ENCODE measurements at regions not wholly inside any gene's neighbourhood (a gene's known extent, or its start where the extent isn't known, plus 50 kb on each side); places are given as distances from the start of the nearest gene placed in this dataset.

- no peaks in the 10 kb centered on the region for H3K27me3 ChIP-seq (replicated peaks; ENCODE audit: insufficient read depth, low read length)
- H3K4me3 ChIP-seq (ENCODE audit: low read length): no peak overlapping the region
- no peaks in the 10 kb centered on the region for H3F3A ChIP-seq (ENCODE audit: insufficient read depth, low read length)
- H3K79me2 ChIP-seq (ENCODE audit: low read length): no peaks in the 10 kb centered on the region
- H3K9me3 ChIP-seq (replicated peaks; ENCODE audit: insufficient read depth, low read length): no peaks in the 10 kb centered on the region
- no peak overlapping the region for H3K9ac ChIP-seq (ENCODE audit: low read length)
- DNase-seq: no peak
- TF ChIP-seq EZH2 (optimal IDR thresholded peaks at IDR 0.05; ENCODE audit: low read depth, low read length) (no peak), CTCF (IDR thresholded peaks at IDR 0.05; ENCODE audit: low read length) (no peak), EZH2phosphoT487 (IDR thresholded peaks at IDR 0.05; ENCODE audit: low read length) (no peak)
- no peak overlapping the region for H3K27ac ChIP-seq (ENCODE audit: low read length)
- H4K20me1 ChIP-seq (ENCODE audit: insufficient read depth, low read length): no peaks in the 10 kb centered on the region
- no peaks in the 10 kb centered on the region for H3K36me3 ChIP-seq (replicated peaks; ENCODE audit: insufficient read depth, low read length)
- no peak overlapping the region for H2AFZ ChIP-seq (ENCODE audit: low read length)
- H3K4me2 ChIP-seq (ENCODE audit: low read depth, low read length): no peak overlapping the region
- H3K9me2 ChIP-seq (replicated peaks; ENCODE audit: insufficient read depth, low read length): no peaks in the 10 kb centered on the region
- no peaks in the 10 kb centered on the region for H3K4me1 ChIP-seq (ENCODE audit: low read length)
Measured at GRCh38 chr3:28613511-28614106, 265.0 kb upstream of the AZI2 start.

GRCh38 chr3:28615071-28615470 lies 266.4 kb upstream of the AZI2 start:
- Histone ChIP-seq H4K20me1 (ENCODE audit: insufficient read depth, low read length) (no peaks in the 10 kb centered on the region), H3K27me3 (replicated peaks; ENCODE audit: insufficient read depth, low read length) (no peaks in the 10 kb centered on the region), H2AFZ (ENCODE audit: low read length) (no peak overlapping the region), H3K4me2 (ENCODE audit: low read depth, low read length) (no peak overlapping the region), H3F3A (ENCODE audit: insufficient read depth, low read length) (no peaks in the 10 kb centered on the region), H3K9me3 (replicated peaks; ENCODE audit: insufficient read depth, low read length) (no peaks in the 10 kb centered on the region), H3K4me1 (ENCODE audit: low read length) (no peaks in the 10 kb centered on the region), H3K36me3 (replicated peaks; ENCODE audit: insufficient read depth, low read length) (no peaks in the 10 kb centered on the region), H3K4me3 (ENCODE audit: low read length) (no peak overlapping the region), H3K9ac (ENCODE audit: low read length) (no peak overlapping the region), H3K79me2 (ENCODE audit: low read length) (no peaks in the 10 kb centered on the region), H3K27ac (ENCODE audit: low read length) (no peak overlapping the region), H3K9me2 (replicated peaks; ENCODE audit: insufficient read depth, low read length) (no peaks in the 10 kb centered on the region)
- DNase-seq: no peak
- no peak for TF ChIP-seq CTCF (IDR thresholded peaks at IDR 0.05; ENCODE audit: low read length)
- TF ChIP-seq EZH2 (optimal IDR thresholded peaks at IDR 0.05; ENCODE audit: low read depth, low read length): no peak
- no peak for TF ChIP-seq EZH2phosphoT487 (IDR thresholded peaks at IDR 0.05; ENCODE audit: low read length)

- Histone ChIP-seq H3K27me3 (replicated peaks; ENCODE audit: insufficient read depth, low read length) (no peaks in the 10 kb centered on the region), H3K9me2 (replicated peaks; ENCODE audit: insufficient read depth, low read length) (no peaks in the 10 kb centered on the region), H3K9ac (ENCODE audit: low read length) (no peak overlapping the region), H3K36me3 (replicated peaks; ENCODE audit: insufficient read depth, low read length) (no peaks in the 10 kb centered on the region), H4K20me1 (ENCODE audit: insufficient read depth, low read length) (no peaks in the 10 kb centered on the region), H3K27ac (ENCODE audit: low read length) (no peak overlapping the region), H3K4me1 (ENCODE audit: low read length) (no peaks in the 10 kb centered on the region), H3K9me3 (replicated peaks; ENCODE audit: insufficient read depth, low read length) (no peaks in the 10 kb centered on the region), H3K4me2 (ENCODE audit: low read depth, low read length) (no peak overlapping the region), H3K79me2 (ENCODE audit: low read length) (no peaks in the 10 kb centered on the region), H3F3A (ENCODE audit: insufficient read depth, low read length) (no peaks in the 10 kb centered on the region), H3K4me3 (ENCODE audit: low read length) (no peak overlapping the region), H2AFZ (ENCODE audit: low read length) (no peak overlapping the region)
- no peak for DNase-seq
- TF ChIP-seq EZH2phosphoT487 (IDR thresholded peaks at IDR 0.05; ENCODE audit: low read length) (no peak), CTCF (IDR thresholded peaks at IDR 0.05; ENCODE audit: low read length) (no peak), EZH2 (optimal IDR thresholded peaks at IDR 0.05; ENCODE audit: low read depth, low read length) (no peak)
Measured at GRCh38 chr3:28615971-28616370, 267.3 kb upstream of the AZI2 start.

Data from MM.1S (cell line).